Endothelial cell of umbilical vein (primary cell): ENCODE measurements at regions not wholly inside any gene's neighbourhood (a gene's known extent, or its start where the extent isn't known, plus 50 kb on each side); places are given as distances from the start of the nearest gene placed in this dataset.

Source experiments
- BruUV-seq: library from RNA; stranded (reverse); fragments of 400-500 nt; replicated peaks from 2 replicates; lab custom pipeline; 2021; lab: Mats Ljungman, UMichigan
- CTCF ChIA-PET: fragments of 300-600, 350-600 bp; sonication (Branson Sonifier 250); formaldehyde crosslinking; loops from one replicate; lab custom pipeline; 2021; ENCODE audit warnings: antibody characterized with exemption, inconsistent platforms; lab: Charles Lee
- POLR2A ChIA-PET: fragments of 300-600, 350-600 bp; sonication (Branson Sonifier 250); formaldehyde crosslinking; loops from one replicate; lab custom pipeline; 2021; ENCODE audit warnings: antibody characterized with exemption, inconsistent platforms; lab: Charles Lee
- DNase-seq: peaks from one replicate; pipeline ENCODE4 v3.0.0-alpha.2; 2011; ENCODE audit warnings: low read depth, low spot score
- FAIRE-seq: peaks from 2 replicates; lab custom pipeline; 2011; peaks lifted over from hg19 to GRCh38; lab: Jason Lieb, UNC
- H2AFZ ChIP-seq: 2 replicates; pipeline ENCODE4 v1.6.0; 2012; ENCODE audit warnings: low read depth, low read length, control low read depth, inconsistent platforms
- H3K27ac ChIP-seq: 2 replicates; pipeline ENCODE4 v1.5.1; 2011; ENCODE audit warnings: low read depth, mild to moderate bottlenecking, control low read depth, low read length, moderate library complexity; ENCODE audit not compliant: insufficient read depth
- H3K27me3 ChIP-seq, 2 experiments: 2 replicates each; pipeline versions ENCODE4 v1.6.0 to v1.6.1; 2011; ENCODE audit warnings: low read length in 2 of 2, mixed read lengths in 1 of 2; ENCODE audit not compliant: control insufficient read depth in 2 of 2, insufficient read depth in 2 of 2
- H3K36me3 ChIP-seq, 2 experiments: 2 replicates in 1 of 2; 3 replicates in 1 of 2; pipeline ENCODE4 v1.5.1; 2011; ENCODE audit warnings: low read length in 2 of 2, mild to moderate bottlenecking in 1 of 2, moderate library complexity in 1 of 2; ENCODE audit not compliant: control insufficient read depth in 2 of 2, insufficient read depth in 2 of 2; ENCODE audit errors: extremely low read depth in 1 of 2
- H3K4me1 ChIP-seq: 3 replicates; pipeline ENCODE4 v1.5.1; 2011; ENCODE audit warnings: mild to moderate bottlenecking, low read length; ENCODE audit not compliant: control insufficient read depth, insufficient read depth; ENCODE audit errors: extremely low read depth
- H3K4me2 ChIP-seq: 2 replicates; pipeline ENCODE4 v1.6.1; 2011; ENCODE audit warnings: low read length, control low read depth, mixed read lengths; ENCODE audit not compliant: insufficient read depth
- H3K4me3 ChIP-seq, 3 experiments: fragments of 200-600 bp in 1 of 3; sonication (generic), shearing (Covaris generic) in 1 of 3; replicated peaks in 1 of 3; 2 replicates each; pipeline ENCODE4 v1.5.1; 2011 to 2016; ENCODE audit warnings: control low read depth in 3 of 3, low read length in 3 of 3, mild to moderate bottlenecking in 2 of 3, inconsistent platforms in 1 of 3, low read depth in 1 of 3, moderate library complexity in 1 of 3; ENCODE audit not compliant: insufficient read depth in 1 of 3
- H3K79me2 ChIP-seq: 2 replicates; pipeline ENCODE4 v1.6.0; 2012; ENCODE audit warnings: low read length, inconsistent platforms; ENCODE audit not compliant: control insufficient read depth, insufficient read depth
- H3K9ac ChIP-seq: replicated peaks from 2 replicates; pipeline ENCODE3; 2011; ENCODE audit warnings: low read length, control low read depth; ENCODE audit not compliant: insufficient read depth; ENCODE audit errors: extremely low read depth
- H3K9me1 ChIP-seq: replicated peaks from 3 replicates; pipeline ENCODE4 v1.6.0; 2011; ENCODE audit warnings: mild to moderate bottlenecking, low read length; ENCODE audit not compliant: control insufficient read depth, insufficient read depth; ENCODE audit errors: extremely low read depth
- H3K9me3 ChIP-seq: replicated peaks from 2 replicates; pipeline ENCODE4 v1.5.1; 2012; ENCODE audit warnings: low read length, inconsistent platforms; ENCODE audit not compliant: control insufficient read depth, insufficient read depth
- H4K20me1 ChIP-seq: replicated peaks from 2 replicates; pipeline ENCODE3; 2011; ENCODE audit warnings: mild to moderate bottlenecking, low read length; ENCODE audit not compliant: control insufficient read depth, insufficient read depth; ENCODE audit errors: extremely low read depth
- EZH2 ChIP-seq: IDR thresholded peaks from 2 replicates; pipeline ENCODE4 v1.6.1; 2012; ENCODE audit warnings: borderline replicate concordance, low read depth, mild to moderate bottlenecking, moderate library complexity, low read length, inconsistent platforms; ENCODE audit not compliant: severe bottlenecking
- FOS ChIP-seq: IDR thresholded peaks from 2 replicates; pipeline ENCODE4 v1.6.1; 2011; ENCODE audit warnings: mild to moderate bottlenecking, low read length, moderate library complexity, borderline replicate concordance; ENCODE audit not compliant: insufficient read depth
- GATA2 ChIP-seq: IDR thresholded peaks from 2 replicates; pipeline ENCODE4 v1.7.0; 2011; ENCODE audit warnings: low read depth, mild to moderate bottlenecking, moderate library complexity, mixed read lengths, low read length; ENCODE audit not compliant: insufficient read length, insufficient read depth
- JUN ChIP-seq: IDR thresholded peaks from 2 replicates; pipeline ENCODE4 v1.6.1; 2011; ENCODE audit warnings: borderline replicate concordance, low read depth; ENCODE audit not compliant: insufficient read length, insufficient read depth
- MYC ChIP-seq: IDR thresholded peaks from one replicate; pipeline ENCODE4 v1.6.1; 2011; ENCODE audit warnings: mild to moderate bottlenecking, low read depth, low read length
- POLR2A ChIP-seq: IDR thresholded peaks from 2 replicates; pipeline ENCODE4 v1.6.1; 2012; ENCODE audit warnings: low read depth, mild to moderate bottlenecking, control low read depth, low read length
- POLR2AphosphoS5 ChIP-seq: IDR thresholded peaks from 2 replicates; pipeline ENCODE4 v1.6.1; 2012; ENCODE audit warnings: low read depth, mild to moderate bottlenecking, control low read depth, low read length, moderate library complexity; ENCODE audit not compliant: insufficient read depth
- dilution Hi-C: fragments of 300-500 bp; cut with MboI; formaldehyde crosslinking; loops from one replicate; pipeline ENCODE4 v1.15.0; 2019; ENCODE audit warnings: low sequenced_read_pairs; ENCODE audit not compliant: extremely low pct_ligation_motif_present
- intact Hi-C: fragments of 100-400 bp; cut with micrococcal nuclease; formaldehyde crosslinking; loops from one replicate; pipeline ENCODE4 v1.10.0; 2022
- TF ChIP-seq, protein P1 (sequence below): IDR thresholded peaks from 2 replicates; pipeline ENCODE4 v1.6.1; 2011; ENCODE audit not compliant: insufficient read depth, insufficient read length
- TF ChIP-seq, protein P2 (sequence below), 2 donors: IDR thresholded peaks; 1 replicate in 1 of 2; 2 replicates in 1 of 2; pipeline ENCODE4 v1.5.1; 2011; ENCODE audit warnings: low read length in 2 of 2, mild to moderate bottlenecking in 2 of 2, moderate library complexity in 2 of 2, control low read depth in 1 of 2, inconsistent platforms in 1 of 2, low read depth in 1 of 2; ENCODE audit not compliant: insufficient read depth in 1 of 2; ENCODE audit errors: extremely low read depth in 1 of 2

DNA sequence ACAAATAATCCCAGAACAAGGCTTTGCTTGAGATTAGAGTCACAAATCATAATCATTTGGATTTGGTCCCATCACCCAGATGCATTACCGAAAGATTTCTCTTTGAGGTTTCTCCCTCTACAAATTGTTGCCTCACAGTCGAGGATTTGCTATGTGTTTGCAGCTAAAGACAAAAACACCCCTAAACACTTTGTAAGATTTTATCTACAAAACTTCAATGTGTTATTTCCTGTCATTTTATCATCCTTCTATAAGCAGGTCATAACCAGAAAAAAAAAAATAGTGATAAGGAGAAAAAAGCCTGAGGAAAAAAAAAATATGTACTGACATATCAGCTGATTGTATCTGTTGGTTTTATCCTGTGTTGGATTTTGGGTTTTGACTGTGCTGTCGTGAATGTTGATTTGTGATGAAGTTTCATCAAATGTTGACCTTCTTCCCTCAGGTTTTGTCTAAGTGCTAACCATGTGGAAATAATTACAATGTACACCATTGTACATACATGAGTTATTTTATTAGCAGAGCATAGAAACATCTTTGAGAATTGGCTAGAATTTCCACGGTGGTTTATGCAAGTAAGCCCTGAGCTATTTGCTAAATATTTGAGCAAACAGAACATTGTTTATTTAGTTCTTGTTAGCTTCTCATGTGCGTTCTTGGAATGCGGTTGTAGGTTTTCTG lies 274.4 kb downstream of the NEBL start:
- Histone ChIP-seq H4K20me1 (no peaks in the 10 kb centered on the region), H3K27me3 (no peaks in the 10 kb centered on the region), H3K27ac (no peak overlapping the region), H2AFZ (no peak overlapping the region), H3K4me1 (no peaks in the 10 kb centered on the region), H3K36me3 (no peaks in the 10 kb centered on the region), H3K9me1 (no peaks in the 10 kb centered on the region), H3K79me2 (no peaks in the 10 kb centered on the region), H3K9ac (no peak overlapping the region), H3K4me3 (no peak overlapping the region), H3K9me3 (peaks cover 2% of the 10 kb centered on the region), H3K4me2 (no peak overlapping the region)
- FAIRE-seq = no peak
- no TSS peak for BruUV-seq
- dilution Hi-C loops = no loop called here
- TF ChIP-seq JUN = no peak
- TF ChIP-seq, protein P1, sequence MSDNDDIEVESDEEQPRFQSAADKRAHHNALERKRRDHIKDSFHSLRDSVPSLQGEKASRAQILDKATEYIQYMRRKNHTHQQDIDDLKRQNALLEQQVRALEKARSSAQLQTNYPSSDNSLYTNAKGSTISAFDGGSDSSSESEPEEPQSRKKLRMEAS = no peak
- no peak for TF ChIP-seq MYC
- TF ChIP-seq POLR2AphosphoS5 = no peak
- intact Hi-C loops = no loop called here
- CTCF ChIA-PET = no interaction called here
- POLR2A ChIA-PET = no interaction called here
- no peak for DNase-seq

DNA sequence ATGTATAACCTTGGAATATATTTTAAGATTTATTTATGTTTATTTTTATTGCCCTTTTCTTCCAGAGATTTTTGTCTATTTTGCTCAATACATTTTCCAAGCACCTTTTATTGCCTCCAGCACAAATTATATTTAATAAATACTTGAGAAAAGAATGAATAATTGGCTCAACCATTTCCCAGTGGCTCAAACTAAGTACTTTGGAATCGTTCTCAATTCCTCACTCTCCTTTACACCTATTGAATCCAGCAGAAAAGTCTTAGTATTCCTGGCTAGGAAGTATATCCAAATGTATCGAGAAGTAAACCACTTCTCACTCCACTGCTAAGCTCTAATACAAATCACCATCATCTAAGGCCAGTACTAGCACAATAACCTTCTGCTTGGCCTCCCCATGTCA lies 276.1 kb downstream of the NEBL start:
- POLR2A ChIA-PET = no interaction called here
- dilution Hi-C loops = no loop called here
- BruUV-seq = no TSS peak

More for the DNA sequence above, 276.1 kb downstream of the NEBL start:
- CTCF ChIA-PET = no interaction called here
- H3K27ac ChIP-seq = no peak overlapping the region
- no peak overlapping the region for H3K4me2 ChIP-seq
- no peaks in the 10 kb centered on the region for H3K27me3 ChIP-seq
- no peaks in the 10 kb centered on the region for H3K36me3 ChIP-seq
- no peaks in the 10 kb centered on the region for H4K20me1 ChIP-seq
- H3K4me3 ChIP-seq = no peak overlapping the region
- no peaks in the 10 kb centered on the region for H3K9me1 ChIP-seq
- H2AFZ ChIP-seq = no peak overlapping the region
- H3K9ac ChIP-seq = no peak overlapping the region
- H3K9me3 ChIP-seq = peaks cover 2% of the 10 kb centered on the region
- TF ChIP-seq POLR2A (no peak), GATA2 (no peak), JUN (no peak), FOS (no peak), EZH2 (no peak), POLR2AphosphoS5 (no peak), MYC (no peak)
- TF ChIP-seq, protein P2, sequence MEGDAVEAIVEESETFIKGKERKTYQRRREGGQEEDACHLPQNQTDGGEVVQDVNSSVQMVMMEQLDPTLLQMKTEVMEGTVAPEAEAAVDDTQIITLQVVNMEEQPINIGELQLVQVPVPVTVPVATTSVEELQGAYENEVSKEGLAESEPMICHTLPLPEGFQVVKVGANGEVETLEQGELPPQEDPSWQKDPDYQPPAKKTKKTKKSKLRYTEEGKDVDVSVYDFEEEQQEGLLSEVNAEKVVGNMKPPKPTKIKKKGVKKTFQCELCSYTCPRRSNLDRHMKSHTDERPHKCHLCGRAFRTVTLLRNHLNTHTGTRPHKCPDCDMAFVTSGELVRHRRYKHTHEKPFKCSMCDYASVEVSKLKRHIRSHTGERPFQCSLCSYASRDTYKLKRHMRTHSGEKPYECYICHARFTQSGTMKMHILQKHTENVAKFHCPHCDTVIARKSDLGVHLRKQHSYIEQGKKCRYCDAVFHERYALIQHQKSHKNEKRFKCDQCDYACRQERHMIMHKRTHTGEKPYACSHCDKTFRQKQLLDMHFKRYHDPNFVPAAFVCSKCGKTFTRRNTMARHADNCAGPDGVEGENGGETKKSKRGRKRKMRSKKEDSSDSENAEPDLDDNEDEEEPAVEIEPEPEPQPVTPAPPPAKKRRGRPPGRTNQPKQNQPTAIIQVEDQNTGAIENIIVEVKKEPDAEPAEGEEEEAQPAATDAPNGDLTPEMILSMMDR (IDR thresholded peaks at IDR 0.05; ENCODE audit: extremely low read depth in 1 of 2, insufficient read depth in 1 of 2, low read depth in 1 of 2, low read length in 2 of 2) = no peak
- TF ChIP-seq, protein P1 = no peak
- DNase-seq (no peak), FAIRE-seq (no peak)
- no peaks in the 10 kb centered on the region for H3K4me1 ChIP-seq
- no peaks in the 10 kb centered on the region for H3K79me2 ChIP-seq
- intact Hi-C loops = no loop called here
